Thoracic aorta (tissue), 2 donors: ENCODE measurements at regions not wholly inside any gene's neighbourhood (a gene's known extent, or its start where the extent isn't known, plus 50 kb on each side); places are given as distances from the start of the nearest gene placed in this dataset.

ENCODE experiments used
- ATAC-seq: fragments of 150-250 bp; one replicate; pipeline ENCODE4 v1.8.0; 2017; ENCODE audit warnings: low read depth; ENCODE audit not compliant: insufficient number of reproducible peaks, low FRiP score
- DNase-seq: peaks from one replicate; pipeline ENCODE4 v3.0.0-alpha.2; 2020; ENCODE audit warnings: low spot score
- H3K27ac ChIP-seq, 2 donors: fragments of 200-600 bp; sonication (generic); 1 replicate in 1 of 2; 2 replicates in 1 of 2; pipeline ENCODE4 v1.5.1; 2016; ENCODE audit warnings: mild to moderate bottlenecking in 2 of 2, moderate library complexity in 2 of 2
- H3K27me3 ChIP-seq: fragments of 200-600 bp; sonication (generic); replicated peaks from 2 replicates; pipeline ENCODE4 v1.6.0; 2016; ENCODE audit warnings: mild to moderate bottlenecking; ENCODE audit not compliant: insufficient read depth
- H3K36me3 ChIP-seq: fragments of 200-600 bp; sonication (generic); one replicate; pipeline ENCODE4 v1.5.1; 2016
- H3K4me1 ChIP-seq, 2 donors: fragments of 200-600 bp; sonication (generic); 1 replicate in 1 of 2; 2 replicates in 1 of 2; pipeline versions ENCODE4 v1.5.1 to v1.6.0; 2016; ENCODE audit warnings: low read depth in 2 of 2, mild to moderate bottlenecking in 1 of 2; ENCODE audit not compliant: control insufficient read depth in 1 of 2
- H3K4me3 ChIP-seq: fragments of 200-600 bp; sonication (generic); 2 replicates; pipeline ENCODE4 v1.5.1; 2016; ENCODE audit warnings: mild to moderate bottlenecking
- H3K9me3 ChIP-seq: fragments of 200-600 bp; sonication (generic); 2 replicates; pipeline ENCODE4 v1.5.1; 2016
- CTCF ChIP-seq: fragments of 200-600 bp; sonication (generic); IDR thresholded peaks from one replicate; pipeline ENCODE4 v1.5.1; 2019; ENCODE audit warnings: antibody characterized with exemption

GRCh38 chr7:142445019-142445686 is 187.3 kb upstream of the PRSS58 start:
- Histone ChIP-seq H3K27me3 (no peaks in the 10 kb centered on the region), H3K36me3 (no peaks in the 10 kb centered on the region), H3K9me3 (no peaks in the 10 kb centered on the region), H3K27ac (no peak overlapping the region), H3K4me3 (no peak overlapping the region), H3K4me1 (no peaks in the 10 kb centered on the region)
- ATAC-seq (no peak), DNase-seq (no peak)
- TF ChIP-seq CTCF, result no peak

GRCh38 chr7:142443216-142444010 is 185.6 kb upstream of the PRSS58 start:
- ATAC-seq, result no peak
- Histone ChIP-seq H3K27me3 (no peaks in the 10 kb centered on the region), H3K9me3 (no peaks in the 10 kb centered on the region)

GRCh38 chr7:142442396-142442795 is 184.5 kb upstream of the PRSS58 start:
- H3K9me3 ChIP-seq, result no peaks in the 10 kb centered on the region
- H3K27ac ChIP-seq, result no peak overlapping the region

More at GRCh38 chr7:142443216-142444010, 185.6 kb upstream of the PRSS58 start:
- Histone ChIP-seq H3K4me3 (no peak overlapping the region), H3K36me3 (no peaks in the 10 kb centered on the region), H3K4me1 (no peaks in the 10 kb centered on the region), H3K27ac (no peak overlapping the region)
- TF ChIP-seq CTCF, result no peak
- DNase-seq, result no peak

GRCh38 chr7:142440906-142441411 is 183.1 kb upstream of the PRSS58 start:
- Histone ChIP-seq H3K9me3 (no peaks in the 10 kb centered on the region), H3K27me3 (no peaks in the 10 kb centered on the region), H3K4me3 (no peak overlapping the region), H3K27ac (no peak overlapping the region), H3K36me3 (no peaks in the 10 kb centered on the region), H3K4me1 (no peaks in the 10 kb centered on the region)
- no peak for TF ChIP-seq CTCF
- ATAC-seq (no peak), DNase-seq (no peak)

More at GRCh38 chr7:142442396-142442795, 184.5 kb upstream of the PRSS58 start:
- Histone ChIP-seq H3K36me3 (no peaks in the 10 kb centered on the region), H3K4me1 (no peaks in the 10 kb centered on the region), H3K27me3 (no peaks in the 10 kb centered on the region), H3K4me3 (no peak overlapping the region)
- ATAC-seq, result no peak
- TF ChIP-seq CTCF, result no peak
- no peak for DNase-seq

GRCh38 chr7:142440219-142440905 is 182.5 kb upstream of the PRSS58 start:
- ATAC-seq (no peak), DNase-seq (no peak)
- TF ChIP-seq CTCF, result no peak
- no peak overlapping the region for H3K27ac ChIP-seq
- no peaks in the 10 kb centered on the region for H3K27me3 ChIP-seq
- H3K9me3 ChIP-seq, result no peaks in the 10 kb centered on the region
- no peak overlapping the region for H3K4me3 ChIP-seq
- no peaks in the 10 kb centered on the region for H3K36me3 ChIP-seq
- H3K4me1 ChIP-seq, result no peaks in the 10 kb centered on the region
